DOHH2 (cell line): ENCODE measurements at regions not wholly inside any gene's neighbourhood (a gene's known extent, or its start where the extent isn't known, plus 50 kb on each side); places are given as distances from the start of the nearest gene placed in this dataset.

Source experiments
- CTCF ChIP-seq: fragments of 200-600 bp; sonication (generic); IDR thresholded peaks from one replicate; pipeline ENCODE4 v1.5.1; 2014; ENCODE audit warnings: antibody characterized with exemption, mild to moderate bottlenecking, low read depth, low read length; ENCODE audit not compliant: poor library complexity, severe bottlenecking
- EZH2phosphoT487 ChIP-seq: fragments of 200-600 bp; sonication (generic); IDR thresholded peaks from 2 replicates; pipeline ENCODE4 v1.6.1; 2017; ENCODE audit warnings: borderline replicate concordance, mild to moderate bottlenecking, antibody characterized with exemption, low read length, moderate library complexity, mixed read lengths

- no peak for TF ChIP-seq CTCF
- no peak for TF ChIP-seq EZH2phosphoT487
Measured at GRCh38 chr4:11111370-11111769, 317.3 kb downstream of the HS3ST1 start.
